Inflammatory macrophage treated with lipopolysaccharide for 1 hour (primary cell): ENCODE measurements at regions not wholly inside any gene's neighbourhood (a gene's known extent, or its start where the extent isn't known, plus 50 kb on each side); places are given as distances from the start of the nearest gene placed in this dataset.
A peak's percentile ranks its signal among the peaks of the same experiment; 100 is the strongest.

Source experiments
- DNase-seq, 2 donors: peaks; one replicate each; pipeline ENCODE4 v3.0.0-alpha.2; 2020 to 2022

DNA sequence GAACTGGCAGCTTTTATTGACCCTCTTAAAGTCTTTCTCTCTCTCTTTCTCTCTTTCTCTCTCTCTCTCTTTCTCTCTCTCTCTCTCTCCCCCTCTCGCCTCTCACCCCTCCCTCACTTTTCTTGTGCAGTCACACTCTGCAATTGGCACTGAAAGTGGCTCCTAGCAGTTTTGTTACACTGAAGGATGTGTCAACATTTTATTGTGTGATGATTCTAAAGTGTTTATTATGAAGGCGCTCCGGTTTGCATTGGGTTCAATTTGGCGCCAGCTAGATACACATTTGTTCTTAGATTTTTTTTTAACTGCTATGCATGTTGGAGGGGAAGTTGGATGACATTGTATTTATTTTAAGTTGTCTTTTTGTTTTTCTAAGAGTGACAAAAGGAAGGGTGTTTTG is 64.0 kb upstream of the CHRM3 start:
- DNase-seq: no peak

DNA sequence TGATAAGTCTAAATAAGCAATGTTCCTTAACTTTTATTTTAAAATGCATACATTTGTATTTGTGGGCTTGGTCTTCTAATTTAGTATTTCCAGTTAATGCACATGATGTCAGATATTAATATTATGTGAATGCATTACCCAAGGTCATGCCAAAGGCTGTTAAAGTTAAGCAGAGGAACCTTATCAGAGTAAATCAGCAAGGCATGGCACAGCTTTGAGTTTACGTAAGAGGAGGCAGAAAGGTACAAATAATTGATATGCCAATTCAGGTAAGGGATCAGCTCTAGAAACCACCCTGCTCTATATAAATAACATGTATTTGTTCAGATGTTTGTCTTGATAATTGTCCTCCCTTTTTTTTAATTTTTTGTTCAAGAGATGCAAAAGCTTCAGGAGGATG is 64.5 kb upstream of the CHRM3 start:
- DNase-seq: no peak

DNA sequence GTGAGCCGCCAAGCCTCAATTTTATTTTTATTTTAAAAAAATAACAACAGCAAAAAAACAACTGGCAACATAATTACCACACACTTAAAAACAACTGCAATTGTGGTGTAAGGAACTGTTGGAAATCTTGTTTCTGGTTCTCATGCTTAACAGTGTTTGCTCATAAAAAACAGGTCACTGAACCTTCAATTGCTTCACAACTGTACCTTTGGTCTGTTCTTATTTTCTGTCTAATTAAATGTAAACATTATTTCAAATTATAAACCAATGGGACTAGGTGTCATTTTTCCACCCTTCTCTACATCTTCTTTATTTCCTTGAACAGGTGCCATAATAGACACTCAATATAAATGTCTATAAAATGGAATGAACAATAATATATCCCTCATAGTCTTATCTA is 68.4 kb upstream of the CHRM3 start:
- DNase-seq: no peak

- no peak for DNase-seq
Observed at GRCh38 chr1:239315631-239316217, 70.6 kb upstream of the CHRM3 start.

GRCh38 chr1:239311331-239311730 is 75.0 kb upstream of the CHRM3 start:
- DNase-seq: no peak

DNA sequence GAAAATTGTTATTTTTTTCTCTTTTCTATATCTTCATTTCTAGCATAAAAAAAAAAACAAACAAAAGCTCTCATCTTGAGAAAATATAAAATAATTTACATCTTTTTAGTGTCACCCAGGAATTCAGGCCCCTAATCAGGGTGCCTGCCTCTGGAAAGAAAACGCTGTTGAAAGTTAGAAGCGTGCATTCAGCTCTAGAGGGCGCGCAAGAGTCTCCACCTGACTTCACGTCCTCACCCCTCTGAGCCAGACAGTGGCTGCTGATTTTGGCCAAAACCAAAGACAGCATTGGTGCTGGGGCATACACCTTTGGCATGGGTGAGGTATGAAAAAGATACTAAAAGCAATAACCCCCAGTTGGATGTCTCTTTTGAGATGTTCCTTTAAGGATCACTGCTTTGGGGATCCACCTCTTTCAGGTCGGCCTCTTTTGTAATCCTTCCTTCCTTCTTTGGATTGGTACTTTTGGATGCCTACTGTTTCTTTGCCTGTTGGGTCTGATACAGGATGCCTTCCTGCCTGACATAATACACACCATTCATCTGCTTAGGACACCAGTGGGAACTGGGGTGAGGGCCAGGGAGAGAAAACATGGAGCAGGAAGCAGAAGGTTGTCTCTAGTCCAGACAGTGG is 77.6 kb upstream of the CHRM3 start:
- peak; percentile 7 to 36 for DNase-seq

- DNase-seq: no peak
Observed at GRCh38 chr1:239307886-239308285, 78.5 kb upstream of the CHRM3 start.

GRCh38 chr1:239306426-239306825 is 79.9 kb upstream of the CHRM3 start:
- no peak for DNase-seq

DNA sequence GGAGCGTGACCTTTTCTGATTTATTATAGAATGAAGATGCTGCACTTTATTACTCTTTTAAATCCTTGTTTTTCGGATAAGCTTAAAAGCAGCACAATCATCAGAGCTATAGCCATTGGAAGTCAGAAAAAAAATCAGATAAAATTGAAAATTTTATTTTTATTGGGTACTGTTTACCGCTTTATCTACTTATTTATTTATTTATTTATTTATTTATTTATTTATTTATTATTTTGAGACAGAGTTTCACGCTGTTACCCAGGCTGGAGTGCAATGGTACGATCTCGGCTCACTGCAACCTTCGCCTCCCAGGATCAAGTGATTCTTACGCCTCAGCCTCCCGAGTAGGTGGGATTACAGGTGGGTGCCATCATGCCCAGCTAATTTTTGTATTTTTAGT is 83.1 kb upstream of the CHRM3 start:
- DNase-seq: no peak

DNA sequence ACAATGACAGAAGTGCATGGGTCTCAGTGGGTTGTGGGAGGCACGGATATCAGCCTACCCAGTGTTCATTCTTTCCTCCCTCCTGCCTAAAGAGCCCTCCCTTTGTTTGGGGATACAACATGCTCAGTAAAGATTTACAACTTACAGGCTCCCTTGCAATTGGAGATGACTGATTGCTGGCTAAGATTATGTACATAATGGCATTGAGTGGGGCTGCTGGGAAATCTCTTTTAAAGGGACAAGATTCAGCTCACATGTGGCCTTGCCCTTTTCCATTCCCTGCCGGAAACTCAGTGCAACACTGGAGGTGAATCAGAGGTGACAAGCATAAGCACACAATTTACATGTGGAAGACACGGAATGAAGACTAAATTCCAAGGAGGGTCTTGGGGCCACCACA is 83.7 kb upstream of the CHRM3 start:
- no peak for DNase-seq

DNA sequence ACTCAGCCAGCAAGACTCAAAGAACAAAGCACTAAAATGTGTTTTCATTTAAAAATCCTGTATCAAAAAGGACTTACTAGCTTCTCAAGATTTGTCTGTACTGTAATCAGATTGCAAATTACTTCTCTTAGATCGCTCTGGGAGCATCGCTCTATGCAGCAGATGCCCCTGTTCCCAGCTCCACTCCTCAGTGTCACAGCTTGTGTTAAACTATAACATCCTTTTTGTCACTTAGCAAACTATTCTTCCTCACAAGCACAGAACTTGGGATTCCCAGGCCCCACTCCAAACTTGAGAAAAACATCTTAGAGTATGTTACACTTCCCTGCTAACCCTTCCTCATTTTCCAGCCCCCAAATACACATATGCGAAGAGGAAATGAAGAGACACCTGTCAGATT is 85.1 kb upstream of the CHRM3 start:
- DNase-seq: no peak

- DNase-seq: no peak
Observed at GRCh38 chr1:239297910-239298309, 88.5 kb upstream of the CHRM3 start.

- no peak for DNase-seq
Observed at GRCh38 chr1:239293350-239294110, 92.8 kb upstream of the CHRM3 start.

- no peak for DNase-seq
Observed at GRCh38 chr1:239288820-239289554, 97.4 kb upstream of the CHRM3 start.

GRCh38 chr1:239287296-239287695 is 99.1 kb upstream of the CHRM3 start:
- DNase-seq: no peak

DNA sequence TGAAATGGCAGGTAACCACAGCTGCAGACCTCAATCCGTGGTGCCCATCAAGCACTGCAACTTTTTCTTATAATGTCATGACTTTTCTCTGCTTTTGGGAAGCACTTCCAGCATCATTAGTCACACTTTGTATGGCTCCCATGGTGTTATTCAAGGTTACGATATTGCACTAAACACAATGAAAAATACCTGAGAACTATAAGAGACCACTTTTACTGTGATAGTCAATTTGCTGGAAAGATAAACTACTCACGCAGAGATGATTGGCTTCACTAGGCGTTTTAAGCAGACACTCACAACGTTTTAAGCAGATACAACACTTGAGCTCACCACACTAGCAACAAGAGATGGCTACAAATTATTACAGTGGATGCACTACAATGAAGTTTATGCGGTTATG is 103.2 kb upstream of the CHRM3 start:
- DNase-seq: no peak

DNA sequence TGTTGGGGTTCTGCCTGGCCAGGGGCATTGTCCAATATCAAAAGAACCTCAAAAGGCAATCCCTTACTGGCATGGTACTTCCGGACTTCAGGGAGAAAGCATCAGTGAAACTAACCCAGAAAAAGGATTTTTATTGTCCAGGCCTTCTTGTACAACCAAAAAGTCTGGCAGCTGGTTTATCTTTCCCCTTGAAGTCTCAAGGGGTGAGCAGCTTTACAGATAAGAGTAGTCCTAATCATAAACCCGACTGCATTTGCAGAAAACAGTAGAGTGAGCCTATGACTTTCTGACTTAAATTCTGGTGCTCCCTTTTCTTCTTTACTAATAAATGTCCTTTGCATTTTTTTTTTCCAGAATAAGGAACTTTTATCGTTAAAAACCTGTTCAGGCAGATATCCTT is 104.0 kb upstream of the CHRM3 start:
- no peak for DNase-seq

DNA sequence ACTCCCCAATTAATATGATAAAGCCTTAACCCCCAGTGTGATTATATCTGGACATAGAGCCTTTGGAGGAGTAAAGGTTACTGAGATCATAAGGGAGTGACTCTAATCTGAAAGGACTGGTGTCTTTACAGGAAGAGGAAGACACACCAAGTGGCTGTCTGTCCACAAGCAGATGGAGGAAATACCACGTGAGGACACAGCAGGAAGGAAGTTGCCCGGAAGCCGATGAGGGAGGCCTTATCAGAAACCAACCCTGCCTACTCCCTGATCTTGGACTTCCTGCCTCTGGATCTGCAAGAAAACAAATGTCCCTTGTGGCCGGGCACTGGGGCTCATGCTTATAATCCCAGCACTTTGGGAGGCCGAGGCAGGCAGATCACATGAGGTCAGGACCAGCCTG is 110.3 kb upstream of the CHRM3 start:
- DNase-seq: no peak

- DNase-seq: no peak
Observed at GRCh38 chr1:239274242-239274830, 112.0 kb upstream of the CHRM3 start.

DNA sequence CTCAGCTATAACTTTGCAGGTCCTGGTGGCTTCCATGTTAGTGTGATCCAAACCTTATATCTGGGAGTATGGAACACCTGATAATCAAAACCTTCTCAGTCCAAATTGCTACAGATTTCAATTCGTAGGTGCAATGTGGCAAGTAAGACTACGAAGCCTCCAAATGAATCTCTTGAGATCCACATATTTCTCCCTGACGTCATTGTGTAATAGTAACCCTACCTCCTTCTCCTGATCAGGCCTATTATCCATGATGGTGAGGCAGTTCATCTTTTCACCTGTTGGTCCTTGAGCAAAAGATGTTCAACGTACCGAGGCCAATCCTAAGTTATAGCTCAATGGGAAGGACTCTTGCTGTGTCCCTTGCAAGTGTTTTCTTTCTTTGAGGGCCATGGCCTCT is 115.9 kb upstream of the CHRM3 start:
- DNase-seq: no peak

DNA sequence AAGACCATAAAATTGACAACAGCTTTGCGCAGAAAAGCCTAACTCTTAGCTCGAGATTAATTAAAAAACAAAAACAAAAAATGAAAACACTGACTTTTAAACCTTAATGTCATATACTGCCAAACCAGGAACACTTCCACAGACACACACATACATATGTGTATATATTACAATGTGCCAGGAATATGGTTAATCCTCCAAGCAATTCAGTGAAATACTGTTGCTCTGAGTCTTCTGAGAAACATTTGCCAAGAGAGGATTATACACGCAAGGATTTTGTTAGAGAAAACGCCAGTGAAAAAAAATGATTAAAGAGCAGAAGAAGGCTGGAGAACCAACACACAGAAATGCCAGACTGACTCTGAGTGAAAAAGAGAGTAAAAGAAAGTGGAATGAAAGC is 116.7 kb upstream of the CHRM3 start:
- no peak for DNase-seq

DNA sequence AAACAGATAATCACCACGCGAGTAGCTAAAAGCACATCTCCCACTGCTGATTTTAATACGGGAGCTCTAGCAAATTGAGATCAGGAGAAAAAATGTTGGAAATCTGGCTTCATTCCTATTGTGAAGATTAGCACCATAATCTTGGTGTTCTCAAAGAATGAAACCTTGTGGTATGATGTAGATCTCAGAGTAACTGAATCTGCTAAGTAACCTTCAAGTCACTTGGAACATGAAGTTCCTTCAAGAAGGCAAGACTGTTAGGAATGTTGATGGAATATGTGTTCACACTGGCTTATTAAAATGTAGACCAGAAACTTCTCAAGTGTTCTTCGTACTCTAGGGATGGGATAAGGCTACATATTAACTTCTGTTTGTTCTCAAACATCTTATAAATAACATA is 117.4 kb upstream of the CHRM3 start:
- no peak for DNase-seq

DNA sequence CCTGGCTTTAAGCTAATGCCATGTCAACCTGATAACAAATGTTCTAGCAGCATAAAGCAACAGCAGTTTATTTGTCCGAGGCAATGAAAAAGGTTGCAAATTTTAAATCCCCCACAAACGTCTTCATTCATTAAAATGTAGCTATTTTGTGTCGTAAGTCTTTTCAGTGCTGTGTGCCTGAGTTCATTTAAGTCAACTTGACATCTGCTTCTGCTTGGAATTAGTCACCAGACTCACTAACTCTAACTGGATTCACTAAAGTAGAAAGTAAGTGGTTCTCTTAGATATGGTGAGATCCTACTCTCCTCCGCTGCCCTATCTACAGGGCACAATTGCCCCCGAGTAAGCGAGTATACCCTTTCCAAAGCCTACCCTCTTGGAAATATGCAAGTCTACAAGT is 118.4 kb upstream of the CHRM3 start:
- no peak for DNase-seq
